SK-N-SH treated with all-trans-retinoic acid at 6 μM for 48 hours (cell line): ENCODE measurements at regions not wholly inside any gene's neighbourhood (a gene's known extent, or its start where the extent isn't known, plus 50 kb on each side); places are given as distances from the start of the nearest gene placed in this dataset.

Experiments used
- ARNTL ChIP-seq: fragments of 450-650 bp; formaldehyde crosslinking; IDR thresholded peaks from 2 replicates; pipeline ENCODE4 v1.5.0; 2020; ENCODE audit warnings: low read depth, mild to moderate bottlenecking, moderate library complexity, borderline replicate concordance
- ESRRG ChIP-seq: fragments of 250-450 bp; sonication (Bioruptor Pico); IDR thresholded peaks from 2 replicates; pipeline ENCODE4 v1.6.1; 2021; ENCODE audit warnings: mild to moderate bottlenecking
- GLIS3 ChIP-seq: fragments of 250-450 bp; sonication (Bioruptor Pico); IDR thresholded peaks from 2 replicates; pipeline ENCODE4 v1.5.0; 2020; ENCODE audit warnings: mild to moderate bottlenecking, moderate library complexity
- ISL1 ChIP-seq: fragments of 250-450 bp; sonication (Bioruptor Pico); IDR thresholded peaks from 2 replicates; pipeline ENCODE4 v2.1.2; 2022; ENCODE audit warnings: mild to moderate bottlenecking, moderate library complexity
- OSR1 ChIP-seq: fragments of 250-450 bp; sonication (Bioruptor Pico); IDR thresholded peaks from 2 replicates; pipeline ENCODE4 v1.8.0; 2022; ENCODE audit warnings: moderate library complexity, mild to moderate bottlenecking, inconsistent platforms
- PPARA ChIP-seq: fragments of 250-450 bp; sonication (Bioruptor Pico); IDR thresholded peaks from 2 replicates; pipeline ENCODE4 v1.5.0; 2020; ENCODE audit warnings: mild to moderate bottlenecking, borderline replicate concordance
- SNAI2 ChIP-seq: fragments of 250-450 bp; sonication (Bioruptor Pico); IDR thresholded peaks from 2 replicates; pipeline ENCODE4 v1.5.0; 2020; ENCODE audit warnings: mild to moderate bottlenecking, moderate library complexity
- ZC3H10 ChIP-seq: fragments of 250-450 bp; sonication (Bioruptor Pico); IDR thresholded peaks from 2 replicates; pipeline ENCODE4 v1.5.1; 2021; ENCODE audit warnings: mild to moderate bottlenecking, moderate library complexity
- ZFP30 ChIP-seq: fragments of 450-650 bp; formaldehyde crosslinking; IDR thresholded peaks from 2 replicates; pipeline ENCODE4 v1.5.0; 2022; ENCODE audit warnings: mild to moderate bottlenecking, moderate library complexity
- ZNF70 ChIP-seq: fragments of 450-650 bp; formaldehyde crosslinking; IDR thresholded peaks from 2 replicates; pipeline ENCODE4 v1.5.0; 2020; ENCODE audit warnings: mild to moderate bottlenecking, moderate library complexity
- TF ChIP-seq, protein P1 (sequence below): fragments of 250-450 bp; sonication (Bioruptor Pico); IDR thresholded peaks from 2 replicates; pipeline ENCODE4 v1.5.1; 2020; ENCODE audit warnings: low read depth, mild to moderate bottlenecking, moderate library complexity
- TF ChIP-seq, protein P2 (sequence below): fragments of 250-450 bp; sonication (Bioruptor Pico); IDR thresholded peaks from 2 replicates; pipeline ENCODE4 v1.8.0; 2020; ENCODE audit warnings: mild to moderate bottlenecking, moderate library complexity, borderline replicate concordance
- TF ChIP-seq, protein P3 (sequence below): fragments of 250-450 bp; sonication (Bioruptor Pico); IDR thresholded peaks from 2 replicates; pipeline ENCODE4 v1.8.0; 2021; ENCODE audit warnings: low read depth, mild to moderate bottlenecking, moderate library complexity, borderline replicate concordance
- TF ChIP-seq, protein P4 (sequence below): fragments of 250-450 bp; sonication (Bioruptor Pico); IDR thresholded peaks from 2 replicates; pipeline ENCODE4 v1.5.1; 2021; ENCODE audit warnings: mild to moderate bottlenecking, moderate library complexity

DNA sequence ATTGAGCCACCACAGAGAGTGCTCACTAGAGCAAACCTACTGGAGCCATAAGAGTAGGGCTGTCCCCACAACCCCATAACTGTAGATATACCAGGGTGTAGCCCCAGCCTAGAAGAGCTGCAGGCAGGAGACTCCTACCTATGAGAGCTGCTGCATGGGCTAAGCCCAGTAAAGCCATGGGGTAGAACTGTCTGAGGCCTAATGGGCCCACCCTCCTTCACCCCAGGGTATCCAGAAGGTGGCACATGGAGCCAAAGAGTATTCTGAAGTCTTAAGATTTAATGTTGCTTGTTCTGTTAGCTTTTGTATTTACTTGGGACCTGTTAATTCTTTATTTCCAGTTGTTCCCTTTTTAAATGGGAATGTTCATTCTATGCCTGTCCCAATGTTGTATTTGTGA is 1193.7 kb upstream of the ADGRL2 start:
- TF ChIP-seq SNAI2 = no peak
- no peak for TF ChIP-seq ZNF70 (CRISPR knock-in tag)
- TF ChIP-seq PPARA = no peak
- TF ChIP-seq, protein P1, sequence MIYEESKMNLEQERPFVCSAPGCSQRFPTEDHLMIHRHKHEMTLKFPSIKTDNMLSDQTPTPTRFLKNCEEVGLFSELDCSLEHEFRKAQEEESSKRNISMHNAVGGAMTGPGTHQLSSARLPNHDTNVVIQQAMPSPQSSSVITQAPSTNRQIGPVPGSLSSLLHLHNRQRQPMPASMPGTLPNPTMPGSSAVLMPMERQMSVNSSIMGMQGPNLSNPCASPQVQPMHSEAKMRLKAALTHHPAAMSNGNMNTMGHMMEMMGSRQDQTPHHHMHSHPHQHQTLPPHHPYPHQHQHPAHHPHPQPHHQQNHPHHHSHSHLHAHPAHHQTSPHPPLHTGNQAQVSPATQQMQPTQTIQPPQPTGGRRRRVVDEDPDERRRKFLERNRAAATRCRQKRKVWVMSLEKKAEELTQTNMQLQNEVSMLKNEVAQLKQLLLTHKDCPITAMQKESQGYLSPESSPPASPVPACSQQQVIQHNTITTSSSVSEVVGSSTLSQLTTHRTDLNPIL (CRISPR knock-in tag) = no peak
- no peak for TF ChIP-seq ARNTL
- TF ChIP-seq ZFP30 = no peak
- TF ChIP-seq ISL1 (CRISPR knock-in tag) = no peak
- TF ChIP-seq, protein P2, sequence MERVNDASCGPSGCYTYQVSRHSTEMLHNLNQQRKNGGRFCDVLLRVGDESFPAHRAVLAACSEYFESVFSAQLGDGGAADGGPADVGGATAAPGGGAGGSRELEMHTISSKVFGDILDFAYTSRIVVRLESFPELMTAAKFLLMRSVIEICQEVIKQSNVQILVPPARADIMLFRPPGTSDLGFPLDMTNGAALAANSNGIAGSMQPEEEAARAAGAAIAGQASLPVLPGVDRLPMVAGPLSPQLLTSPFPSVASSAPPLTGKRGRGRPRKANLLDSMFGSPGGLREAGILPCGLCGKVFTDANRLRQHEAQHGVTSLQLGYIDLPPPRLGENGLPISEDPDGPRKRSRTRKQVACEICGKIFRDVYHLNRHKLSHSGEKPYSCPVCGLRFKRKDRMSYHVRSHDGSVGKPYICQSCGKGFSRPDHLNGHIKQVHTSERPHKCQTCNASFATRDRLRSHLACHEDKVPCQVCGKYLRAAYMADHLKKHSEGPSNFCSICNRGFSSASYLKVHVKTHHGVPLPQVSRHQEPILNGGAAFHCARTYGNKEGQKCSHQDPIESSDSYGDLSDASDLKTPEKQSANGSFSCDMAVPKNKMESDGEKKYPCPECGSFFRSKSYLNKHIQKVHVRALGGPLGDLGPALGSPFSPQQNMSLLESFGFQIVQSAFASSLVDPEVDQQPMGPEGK = no peak
- TF ChIP-seq, protein P3, sequence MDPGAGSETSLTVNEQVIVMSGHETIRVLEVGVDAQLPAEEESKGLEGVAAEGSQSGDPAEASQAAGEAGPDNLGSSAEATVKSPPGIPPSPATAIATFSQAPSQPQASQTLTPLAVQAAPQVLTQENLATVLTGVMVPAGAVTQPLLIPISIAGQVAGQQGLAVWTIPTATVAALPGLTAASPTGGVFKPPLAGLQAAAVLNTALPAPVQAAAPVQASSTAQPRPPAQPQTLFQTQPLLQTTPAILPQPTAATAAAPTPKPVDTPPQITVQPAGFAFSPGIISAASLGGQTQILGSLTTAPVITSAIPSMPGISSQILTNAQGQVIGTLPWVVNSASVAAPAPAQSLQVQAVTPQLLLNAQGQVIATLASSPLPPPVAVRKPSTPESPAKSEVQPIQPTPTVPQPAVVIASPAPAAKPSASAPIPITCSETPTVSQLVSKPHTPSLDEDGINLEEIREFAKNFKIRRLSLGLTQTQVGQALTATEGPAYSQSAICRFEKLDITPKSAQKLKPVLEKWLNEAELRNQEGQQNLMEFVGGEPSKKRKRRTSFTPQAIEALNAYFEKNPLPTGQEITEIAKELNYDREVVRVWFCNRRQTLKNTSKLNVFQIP = no peak
- no peak for TF ChIP-seq ZC3H10 (CRISPR knock-in tag)
- TF ChIP-seq GLIS3 (CRISPR knock-in tag) = no peak
- TF ChIP-seq, protein P4, sequence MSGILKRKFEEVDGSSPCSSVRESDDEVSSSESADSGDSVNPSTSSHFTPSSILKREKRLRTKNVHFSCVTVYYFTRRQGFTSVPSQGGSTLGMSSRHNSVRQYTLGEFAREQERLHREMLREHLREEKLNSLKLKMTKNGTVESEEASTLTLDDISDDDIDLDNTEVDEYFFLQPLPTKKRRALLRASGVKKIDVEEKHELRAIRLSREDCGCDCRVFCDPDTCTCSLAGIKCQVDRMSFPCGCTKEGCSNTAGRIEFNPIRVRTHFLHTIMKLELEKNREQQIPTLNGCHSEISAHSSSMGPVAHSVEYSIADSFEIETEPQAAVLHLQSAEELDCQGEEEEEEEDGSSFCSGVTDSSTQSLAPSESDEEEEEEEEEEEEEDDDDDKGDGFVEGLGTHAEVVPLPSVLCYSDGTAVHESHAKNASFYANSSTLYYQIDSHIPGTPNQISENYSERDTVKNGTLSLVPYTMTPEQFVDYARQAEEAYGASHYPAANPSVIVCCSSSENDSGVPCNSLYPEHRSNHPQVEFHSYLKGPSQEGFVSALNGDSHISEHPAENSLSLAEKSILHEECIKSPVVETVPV = no peak
- TF ChIP-seq OSR1 = no peak
- no peak for TF ChIP-seq ESRRG (CRISPR knock-in tag)
